Neuronal stem cell (in vitro differentiated cells): ENCODE measurements at regions not wholly inside any gene's neighbourhood (a gene's known extent, or its start where the extent isn't known, plus 50 kb on each side); places are given as distances from the start of the nearest gene placed in this dataset.
A peak's percentile ranks its signal among the peaks of the same experiment; 100 is the strongest.

Experiments
- DNase-seq: peaks from one replicate; pipeline ENCODE4 v3.0.0-alpha.2; 2013; ENCODE audit warnings: low spot score
- H2AFZ ChIP-seq: one replicate; pipeline ENCODE4 v1.6.1; 2013; ENCODE audit warnings: mild to moderate bottlenecking, low read length, inconsistent platforms
- H2AK5ac ChIP-seq: 2 replicates; pipeline ENCODE4 v1.6.1; 2013; ENCODE audit warnings: low read depth, mild to moderate bottlenecking, inconsistent platforms, low read length, moderate library complexity, mixed read lengths
- H2BK120ac ChIP-seq: 2 replicates; pipeline ENCODE4 v1.6.1; 2013; ENCODE audit warnings: low read depth, mild to moderate bottlenecking, inconsistent platforms, low read length, moderate library complexity, mixed read lengths
- H2BK12ac ChIP-seq: one replicate; pipeline ENCODE4 v1.6.1; 2013; ENCODE audit warnings: low read length, inconsistent platforms
- H2BK15ac ChIP-seq: 2 replicates; pipeline ENCODE4 v1.6.1; 2013; ENCODE audit warnings: mild to moderate bottlenecking, low read length, inconsistent platforms, mixed read lengths
- H2BK5ac ChIP-seq: one replicate; pipeline ENCODE4 v1.6.1; 2013; ENCODE audit warnings: inconsistent platforms, mild to moderate bottlenecking, low read length, moderate library complexity
- H3K14ac ChIP-seq: one replicate; pipeline ENCODE4 v1.6.1; 2013; ENCODE audit warnings: low read length, inconsistent platforms
- H3K18ac ChIP-seq: 2 replicates; pipeline ENCODE4 v1.6.1; 2013; ENCODE audit warnings: low read length, inconsistent platforms
- H3K23ac ChIP-seq: 2 replicates; pipeline ENCODE4 v1.6.1; 2013; ENCODE audit warnings: low read depth, mild to moderate bottlenecking, mixed read lengths, low read length, inconsistent platforms; ENCODE audit not compliant: poor library complexity
- H3K27ac ChIP-seq: replicated peaks from 3 replicates; pipeline ENCODE4 v1.5.1; 2013; ENCODE audit warnings: low read length, inconsistent platforms
- H3K27me3 ChIP-seq, 3 experiments: 2 replicates each; pipeline ENCODE4 v1.6.1; 2013; ENCODE audit warnings: low read length in 3 of 3, mild to moderate bottlenecking in 2 of 3, inconsistent platforms in 1 of 3, low read depth in 1 of 3, mixed read lengths in 1 of 3, moderate library complexity in 1 of 3; ENCODE audit not compliant: control insufficient read depth in 3 of 3, insufficient read depth in 3 of 3
- H3K36me3 ChIP-seq, 2 donors: replicated peaks in 1 of 2; 2 replicates each; pipeline ENCODE4 v1.6.1; 2013; ENCODE audit warnings: low read length in 2 of 2; ENCODE audit not compliant: control insufficient read depth in 2 of 2, insufficient read depth in 2 of 2
- H3K4ac ChIP-seq: 2 replicates; pipeline ENCODE4 v1.6.1; 2013; ENCODE audit warnings: inconsistent platforms, mild to moderate bottlenecking, low read length, moderate library complexity
- H3K4me1 ChIP-seq, 2 donors: 1 replicate in 1 of 2; 2 replicates in 1 of 2; pipeline ENCODE4 v1.6.1; 2013; ENCODE audit warnings: low read length in 2 of 2, low read depth in 1 of 2; ENCODE audit not compliant: control insufficient read depth in 2 of 2, insufficient read depth in 1 of 2
- H3K4me2 ChIP-seq: one replicate; pipeline ENCODE4 v1.6.1; 2013; ENCODE audit warnings: mild to moderate bottlenecking, low read length, inconsistent platforms; ENCODE audit not compliant: insufficient read depth, poor library complexity, severe bottlenecking
- H3K4me3 ChIP-seq, 2 donors: 2 replicates each; pipeline ENCODE4 v1.5.1; 2013; ENCODE audit warnings: low read length in 2 of 2, mild to moderate bottlenecking in 2 of 2, inconsistent platforms in 1 of 2, moderate library complexity in 1 of 2
- H3K79me1 ChIP-seq: one replicate; pipeline ENCODE4 v1.6.1; 2013; ENCODE audit warnings: low read depth, mild to moderate bottlenecking, inconsistent platforms, low read length, moderate library complexity
- H3K9ac ChIP-seq: one replicate; pipeline ENCODE4 v1.6.1; 2013; ENCODE audit warnings: mild to moderate bottlenecking, low read depth, low read length, inconsistent platforms; ENCODE audit not compliant: poor library complexity
- H3K9me3 ChIP-seq, 2 donors: replicated peaks in 1 of 2; 2 replicates each; pipeline versions ENCODE3 to v1.6.1; 2013; ENCODE audit warnings: low read length in 2 of 2, mild to moderate bottlenecking in 2 of 2, inconsistent platforms in 1 of 2, low read depth in 1 of 2, mixed read lengths in 1 of 2, moderate library complexity in 1 of 2; ENCODE audit not compliant: control insufficient read depth in 2 of 2, insufficient read depth in 1 of 2
- H4K8ac ChIP-seq: one replicate; pipeline ENCODE4 v1.6.1; 2013; ENCODE audit warnings: low read depth, mild to moderate bottlenecking, inconsistent platforms, low read length, moderate library complexity
- H4K91ac ChIP-seq: one replicate; pipeline ENCODE4 v1.6.1; 2013; ENCODE audit warnings: low read length, low read depth, mild to moderate bottlenecking, inconsistent platforms; ENCODE audit not compliant: poor library complexity
- WGBS, 2 donors: extraction: QIAGEN DNeasy Blood & Tissue Kit; methylation state at CpG; one replicate each; pipeline ENCODE4 v1.1.7; 2013; ENCODE audit warnings: missing lambda C conversion rate in 2 of 2, mixed read lengths in 1 of 2; ENCODE audit not compliant: insufficient read length in 2 of 2, insufficient replicate concordance in 1 of 2; ENCODE audit errors: extremely low coverage in 2 of 2; 5-methylcytosine and 5-hydroxymethylcytosine counted together

GRCh38 chr11:27250867-27251665, 111.9 kb downstream of the CCDC34 start:
- Histone ChIP-seq H3K36me3 (no peaks in the 10 kb centered on the region), H2AK5ac (no peak overlapping the region), H3K9ac (no peak overlapping the region), H2BK5ac (no peak overlapping the region), H3K27me3 (no peaks in the 10 kb centered on the region), H4K91ac (no peak overlapping the region), H2BK12ac (no peak overlapping the region), H3K14ac (no peak overlapping the region), H3K4me3 (no peak overlapping the region), H3K9me3 (no peaks in the 10 kb centered on the region), H3K79me1 (no peaks in the 10 kb centered on the region), H2AFZ (no peak overlapping the region), H3K23ac (no peak overlapping the region), H3K4ac (no peak overlapping the region), H3K18ac (no peak overlapping the region), H3K4me2 (no peak overlapping the region), H3K4me1 (peaks cover 0 to 6% of the 10 kb centered on the region in 2 donors), H2BK15ac (no peak overlapping the region), H2BK120ac (no peak overlapping the region), H3K27ac (no peak overlapping the region), H4K8ac (no peak overlapping the region)
- WGBS, 2 donors = no CpG with 5 or more reads among the region's 5 CpGs
- DNase-seq = no peak

DNA sequence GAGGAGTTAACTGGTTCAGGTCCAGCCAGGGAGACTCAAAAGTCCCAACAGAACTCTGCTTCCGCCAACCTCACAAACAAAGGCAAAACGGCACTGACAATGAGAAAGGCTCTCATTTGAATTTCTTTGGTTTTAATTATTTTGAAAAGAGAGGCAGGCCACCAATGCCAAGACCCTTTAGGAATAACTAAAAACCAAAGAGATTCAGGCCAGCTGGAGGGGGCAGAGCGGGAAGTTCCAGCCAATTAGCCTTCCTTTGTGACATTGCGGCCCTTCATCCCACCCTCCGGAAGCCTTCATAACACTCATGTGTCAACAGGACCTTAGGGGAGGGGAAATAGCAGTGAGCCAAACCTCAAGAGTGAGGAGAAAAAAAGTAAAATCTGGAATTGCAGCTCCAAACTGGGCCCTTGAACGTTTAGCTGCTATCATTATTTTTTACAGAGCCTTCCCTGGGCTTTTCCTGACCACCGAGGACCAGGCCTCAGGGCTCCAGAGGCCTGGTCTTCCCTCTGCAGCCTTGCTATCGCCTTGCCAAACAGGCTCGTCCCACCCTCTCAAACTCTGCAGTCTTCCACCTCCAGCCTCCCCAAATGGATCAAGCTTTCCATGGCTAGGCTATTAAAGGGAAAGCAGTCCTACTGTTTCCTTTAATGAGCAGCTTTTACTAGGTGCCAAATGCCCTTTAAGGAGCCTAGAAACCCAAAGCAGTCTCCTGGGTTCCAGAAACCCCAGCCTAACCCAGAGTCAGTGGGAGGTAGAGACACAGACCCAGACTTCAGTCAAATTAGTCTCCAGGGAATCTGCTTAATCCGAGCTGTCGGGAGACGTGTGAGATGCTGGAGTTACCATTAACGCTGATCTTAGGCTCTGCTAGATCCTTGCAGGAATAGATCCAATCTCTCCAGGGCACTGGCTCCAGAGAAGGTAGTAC, 114.2 kb downstream of the CCDC34 start:
- Histone ChIP-seq H3K4me1 (peaks cover 0 to 6% of the 10 kb centered on the region in 2 donors), H3K4ac (no peak overlapping the region), H3K14ac (no peak overlapping the region), H3K9ac (no peak overlapping the region), H3K4me2 (no peak overlapping the region), H2BK5ac (no peak overlapping the region), H2BK120ac (no peak overlapping the region), H3K9me3 (no peaks in the 10 kb centered on the region), H3K4me3 (no peak overlapping the region), H3K18ac (no peak overlapping the region), H4K8ac (no peak overlapping the region), H2AK5ac (no peak overlapping the region), H4K91ac (no peak overlapping the region), H3K79me1 (no peaks in the 10 kb centered on the region), H2BK12ac (no peak overlapping the region), H3K36me3 (no peaks in the 10 kb centered on the region), H3K27ac (no peak overlapping the region), H3K27me3 (no peaks in the 10 kb centered on the region), H2AFZ (peak overlapping the region; percentile 70), H2BK15ac (peak overlapping the region; percentile 54), H3K23ac (no peak overlapping the region)
- DNase-seq = no peak
- WGBS, 2 donors = no CpG with 5 or more reads among the region's 13 CpGs

DNA sequence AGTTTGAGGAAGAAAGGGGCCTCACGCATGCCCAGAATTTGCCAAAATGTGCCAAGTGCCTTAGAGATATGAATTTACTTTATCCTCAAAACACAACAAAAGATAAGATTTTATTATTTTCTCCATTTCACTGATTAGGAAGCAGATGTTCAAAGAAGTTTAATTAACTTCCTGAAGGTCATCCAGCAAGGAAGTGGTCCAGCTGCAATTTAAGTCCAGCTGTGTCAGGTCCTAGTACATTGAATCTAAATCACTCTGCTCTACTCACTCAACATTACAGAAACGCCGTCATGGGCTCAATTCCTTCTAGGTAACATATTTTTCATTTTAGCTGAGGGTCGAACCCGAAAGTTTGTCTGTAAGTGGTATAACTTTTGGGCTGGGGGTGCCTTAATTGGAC, 115.4 kb downstream of the CCDC34 start:
- H3K27me3 ChIP-seq = no peaks in the 10 kb centered on the region
- H3K27ac ChIP-seq = no peak overlapping the region
- no CpG with 5 or more reads among the region's 5 CpGs for WGBS, 2 donors
- no peak overlapping the region for H4K8ac ChIP-seq
- no peak for DNase-seq
- no peak overlapping the region for H3K14ac ChIP-seq
- no peaks in the 10 kb centered on the region for H3K9me3 ChIP-seq
- H4K91ac ChIP-seq = no peak overlapping the region
- no peak overlapping the region for H3K9ac ChIP-seq
- no peak overlapping the region for H2AK5ac ChIP-seq
- H2BK15ac ChIP-seq = no peak overlapping the region
- no peak overlapping the region for H3K23ac ChIP-seq
- no peak overlapping the region for H3K4ac ChIP-seq
- H3K4me1 ChIP-seq = peaks cover 0 to 6% of the 10 kb centered on the region in 2 donors
- no peak overlapping the region for H2BK120ac ChIP-seq
- no peaks in the 10 kb centered on the region for H3K36me3 ChIP-seq
- H2BK5ac ChIP-seq = no peak overlapping the region
- H3K79me1 ChIP-seq = no peaks in the 10 kb centered on the region
- H3K4me2 ChIP-seq = no peak overlapping the region
- no peak overlapping the region for H2BK12ac ChIP-seq
- H3K18ac ChIP-seq = no peak overlapping the region
- H3K4me3 ChIP-seq = no peak overlapping the region
- H2AFZ ChIP-seq = no peak overlapping the region

- Histone ChIP-seq H3K23ac (no peak overlapping the region), H4K91ac (no peak overlapping the region), H3K14ac (no peak overlapping the region), H3K9ac (no peak overlapping the region), H2BK5ac (no peak overlapping the region), H3K4me3 (no peak overlapping the region), H4K8ac (no peak overlapping the region), H2AFZ (no peak overlapping the region), H2BK12ac (no peak overlapping the region), H3K4ac (no peak overlapping the region), H3K9me3 (no peaks in the 10 kb centered on the region), H3K18ac (no peak overlapping the region), H2AK5ac (no peak overlapping the region), H2BK120ac (no peak overlapping the region), H3K27me3 (no peaks in the 10 kb centered on the region), H3K4me2 (no peak overlapping the region), H3K36me3 (no peaks in the 10 kb centered on the region), H2BK15ac (no peak overlapping the region), H3K79me1 (no peaks in the 10 kb centered on the region), H3K4me1 (peaks cover 0 to 6% of the 10 kb centered on the region in 2 donors), H3K27ac (no peak overlapping the region)
- WGBS, 2 donors = no CpG with 5 or more reads among the region's 3 CpGs
- no peak for DNase-seq
These were observed 116.1 kb downstream of the CCDC34 start for GRCh38 chr11:27246925-27247324.
